IPS-NIHi7 (cell line): ENCODE measurements at regions not wholly inside any gene's neighbourhood (a gene's known extent, or its start where the extent isn't known, plus 50 kb on each side); places are given as distances from the start of the nearest gene placed in this dataset.

Experiments
- DNase-seq: peaks from one replicate; pipeline ENCODE4 v3.0.0; 2012; ENCODE audit warnings: mixed read lengths; ENCODE audit errors: extremely low spot score

DNA sequence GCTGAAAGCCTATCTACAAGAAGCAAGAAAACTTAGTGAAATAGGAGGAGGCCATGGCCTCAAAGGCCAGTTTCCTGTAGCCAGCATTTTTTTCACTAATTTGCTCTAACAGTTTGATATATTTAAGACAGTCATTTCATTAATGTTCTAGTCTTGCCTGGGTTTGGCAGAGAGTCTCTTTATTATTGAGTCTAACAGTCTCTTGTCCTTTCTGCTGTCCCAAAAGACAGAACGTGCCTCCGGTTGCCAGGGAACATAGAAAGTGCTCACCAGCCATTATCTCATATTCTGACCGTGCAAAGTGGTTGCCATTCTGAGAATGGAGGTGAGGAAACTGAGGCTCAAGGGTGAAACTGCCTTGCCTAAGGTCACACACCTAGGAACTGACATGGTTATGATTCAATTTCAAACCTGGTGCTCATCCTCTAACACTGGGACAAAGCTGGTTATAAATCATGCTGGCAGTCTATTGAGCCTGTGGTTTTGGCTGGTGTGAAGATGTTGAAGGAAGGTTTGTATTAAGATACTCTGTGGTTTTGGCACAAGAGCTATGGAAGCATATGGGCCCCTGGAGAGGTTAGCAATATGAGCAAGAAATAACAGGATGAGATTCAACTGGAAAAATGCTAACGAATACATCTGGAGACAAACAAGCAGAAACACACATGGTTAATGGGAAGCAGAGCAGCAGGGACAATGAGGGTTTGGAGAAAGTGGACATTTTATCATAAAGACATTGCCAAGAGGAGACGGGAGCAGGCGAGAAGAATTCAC is 903.3 kb upstream of the KLHL29 start:
- no peak for DNase-seq

DNA sequence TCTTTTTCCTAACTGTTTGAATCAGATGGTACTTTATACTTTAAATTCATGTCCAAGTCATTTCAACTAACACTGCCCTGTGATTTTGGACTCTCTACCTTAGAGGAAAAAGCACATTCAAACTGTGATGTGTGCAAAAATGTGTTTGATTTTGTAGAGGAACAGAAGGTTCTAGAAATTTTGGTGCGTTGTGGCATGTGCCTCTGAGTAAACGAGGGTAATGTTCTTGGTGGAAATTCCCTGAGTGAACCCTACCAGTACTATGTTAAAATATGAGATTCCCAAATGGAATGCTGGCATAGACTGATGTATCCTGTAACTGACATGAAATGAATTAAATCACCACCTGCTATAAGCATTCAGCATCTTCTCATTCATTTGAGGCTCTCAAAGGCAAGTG is 901.9 kb upstream of the KLHL29 start:
- DNase-seq, result no peak

DNA sequence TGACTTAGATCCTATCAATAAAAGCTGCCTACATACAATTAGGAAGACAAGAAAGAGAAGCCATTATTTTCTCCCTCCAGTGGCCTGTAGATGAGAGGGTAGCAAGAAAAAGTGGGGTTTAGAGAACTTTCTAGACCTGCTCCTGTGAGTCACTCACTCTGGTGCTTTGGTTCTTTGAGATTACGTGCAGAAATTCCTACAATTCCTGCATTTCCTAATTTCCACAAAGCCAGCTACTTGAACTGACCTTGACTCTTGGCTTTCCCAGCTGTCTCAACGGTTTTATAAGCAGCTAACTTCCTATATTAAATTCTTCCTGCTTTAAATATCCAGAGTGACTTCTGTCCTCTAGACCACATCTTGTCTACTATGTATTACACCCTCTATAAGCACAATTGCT is 899.5 kb upstream of the KLHL29 start:
- DNase-seq, result peak; percentile 16

DNA sequence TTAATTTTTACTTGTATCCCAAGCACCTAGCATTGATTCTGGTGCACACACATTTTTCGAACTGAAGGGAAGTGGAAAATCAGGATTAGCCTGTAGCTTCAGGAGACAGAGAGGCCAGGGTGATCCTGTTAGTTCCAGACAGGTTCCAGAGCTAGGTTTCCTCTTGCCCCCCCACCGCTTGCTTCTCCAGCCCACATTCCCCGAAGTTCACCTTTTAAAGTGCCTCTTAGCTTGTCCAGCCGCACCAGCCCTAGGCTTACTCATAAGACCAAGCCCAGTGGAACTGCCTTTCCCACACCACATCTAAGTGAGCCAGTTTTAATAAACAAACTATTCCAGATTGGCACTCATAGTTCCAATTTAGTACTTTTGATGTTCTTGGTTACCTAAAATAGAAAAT is 898.6 kb upstream of the KLHL29 start:
- DNase-seq, result no peak

DNA sequence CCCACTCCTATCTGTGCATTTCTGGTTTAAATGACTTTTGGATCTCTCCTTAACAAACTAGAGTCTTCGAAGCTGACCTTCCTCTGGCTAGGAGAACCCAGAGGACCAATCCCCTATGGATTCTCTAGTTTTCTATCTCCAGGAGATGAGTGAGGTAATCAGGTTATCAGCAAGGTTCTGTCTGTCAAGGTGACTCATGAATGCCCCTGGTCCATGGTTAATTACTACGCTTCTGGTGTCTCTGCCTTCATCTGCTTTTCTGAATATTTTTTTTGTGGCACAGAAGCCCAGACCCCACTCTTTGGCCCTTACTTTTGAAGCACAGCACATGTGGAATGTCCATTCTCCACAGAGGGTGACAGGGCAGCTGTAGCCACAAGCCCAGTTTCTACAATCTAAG is 897.9 kb upstream of the KLHL29 start:
- DNase-seq, result no peak

DNA sequence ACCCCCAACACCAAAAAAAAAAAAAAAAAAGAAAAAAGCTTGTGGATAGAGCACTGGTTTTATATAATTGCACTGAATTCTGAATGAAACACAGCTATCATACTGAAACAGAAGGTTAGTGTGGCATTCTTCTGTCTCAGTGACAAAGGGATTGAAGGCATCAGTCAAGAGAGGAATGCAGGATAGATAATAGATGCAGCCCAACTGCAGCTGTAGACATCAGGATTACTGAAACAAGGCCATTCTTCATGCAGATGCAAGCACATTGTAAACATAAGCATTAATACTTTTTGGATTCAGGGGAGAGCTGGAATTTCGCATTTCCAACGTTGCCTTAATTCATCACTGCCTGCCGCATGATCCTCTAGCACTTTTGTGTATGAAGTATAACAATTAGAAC is 897.4 kb upstream of the KLHL29 start:
- DNase-seq, result no peak

DNA sequence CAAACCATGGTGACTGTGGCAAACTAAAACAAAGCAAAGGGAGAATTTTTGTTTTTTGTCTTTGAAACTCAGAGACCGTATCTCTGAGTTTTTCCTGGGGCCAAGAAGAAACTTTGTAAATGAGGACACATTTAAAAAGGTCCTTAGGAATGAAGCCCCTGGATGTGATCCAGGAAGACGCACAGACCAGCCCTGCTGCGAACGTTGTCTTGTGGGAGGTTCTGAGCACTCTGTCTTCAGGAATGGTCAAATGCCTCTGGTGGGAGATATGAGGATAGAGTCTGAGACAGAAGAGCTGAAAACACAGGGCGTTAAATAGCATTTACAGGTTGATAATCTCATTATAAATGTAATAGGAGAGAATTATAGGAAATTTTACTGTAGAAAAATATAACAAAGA is 893.5 kb upstream of the KLHL29 start:
- DNase-seq, result no peak

DNA sequence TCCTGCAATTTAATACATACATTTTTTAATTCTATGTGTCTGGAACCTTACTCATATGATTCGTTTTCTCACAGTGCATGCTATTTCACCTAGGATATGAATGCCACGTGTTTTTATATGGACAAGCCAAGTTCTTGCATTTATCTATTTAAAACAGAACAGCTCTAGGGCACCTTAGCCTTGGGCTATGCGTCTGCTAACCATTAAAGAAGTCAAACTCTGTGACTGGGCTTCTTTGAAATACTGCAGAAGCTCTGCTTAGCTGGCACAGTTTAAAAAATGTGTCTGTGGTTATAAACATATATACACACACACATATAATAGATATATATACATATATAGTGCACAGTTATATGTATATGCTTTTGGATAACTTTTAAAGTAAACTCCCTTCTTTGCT is 890.8 kb upstream of the KLHL29 start:
- no peak for DNase-seq

DNA sequence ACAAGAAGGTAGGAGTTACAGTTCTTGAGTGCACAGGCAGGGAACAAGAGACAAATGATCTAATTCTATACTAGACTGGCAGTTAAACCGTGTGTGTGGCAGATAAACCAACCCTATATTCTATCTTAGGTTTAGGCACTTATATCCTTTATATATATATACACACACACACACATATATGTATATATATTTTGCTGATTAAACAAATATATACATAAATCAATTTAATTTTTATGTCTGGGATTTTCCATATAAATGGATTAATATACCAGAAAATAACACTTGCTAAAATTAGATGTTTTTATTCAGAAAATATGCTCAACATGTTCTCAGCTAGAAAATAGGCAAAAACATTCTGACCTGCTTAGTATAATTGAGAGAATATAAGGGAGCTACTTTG is 887.9 kb upstream of the KLHL29 start:
- no peak for DNase-seq

DNA sequence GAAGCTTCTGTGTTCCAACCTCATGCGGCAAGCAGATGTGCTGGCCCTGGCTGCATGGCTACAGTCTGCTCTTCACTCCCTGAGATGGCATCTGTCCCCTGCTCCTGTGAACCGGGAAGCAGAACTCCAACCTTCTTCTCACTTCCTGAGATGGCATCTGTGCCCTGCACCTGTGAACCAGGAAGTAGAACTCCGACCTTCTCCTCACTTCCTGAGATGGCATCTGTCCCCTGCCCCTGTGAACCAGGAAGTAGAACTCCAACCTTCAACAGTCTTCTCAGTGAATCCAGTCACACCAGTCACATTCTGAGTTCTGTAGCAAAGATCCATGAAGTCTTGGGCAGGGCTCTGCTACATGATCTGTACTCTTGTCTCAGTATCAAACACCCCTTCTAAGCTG is 887.2 kb upstream of the KLHL29 start:
- DNase-seq, result no peak

DNA sequence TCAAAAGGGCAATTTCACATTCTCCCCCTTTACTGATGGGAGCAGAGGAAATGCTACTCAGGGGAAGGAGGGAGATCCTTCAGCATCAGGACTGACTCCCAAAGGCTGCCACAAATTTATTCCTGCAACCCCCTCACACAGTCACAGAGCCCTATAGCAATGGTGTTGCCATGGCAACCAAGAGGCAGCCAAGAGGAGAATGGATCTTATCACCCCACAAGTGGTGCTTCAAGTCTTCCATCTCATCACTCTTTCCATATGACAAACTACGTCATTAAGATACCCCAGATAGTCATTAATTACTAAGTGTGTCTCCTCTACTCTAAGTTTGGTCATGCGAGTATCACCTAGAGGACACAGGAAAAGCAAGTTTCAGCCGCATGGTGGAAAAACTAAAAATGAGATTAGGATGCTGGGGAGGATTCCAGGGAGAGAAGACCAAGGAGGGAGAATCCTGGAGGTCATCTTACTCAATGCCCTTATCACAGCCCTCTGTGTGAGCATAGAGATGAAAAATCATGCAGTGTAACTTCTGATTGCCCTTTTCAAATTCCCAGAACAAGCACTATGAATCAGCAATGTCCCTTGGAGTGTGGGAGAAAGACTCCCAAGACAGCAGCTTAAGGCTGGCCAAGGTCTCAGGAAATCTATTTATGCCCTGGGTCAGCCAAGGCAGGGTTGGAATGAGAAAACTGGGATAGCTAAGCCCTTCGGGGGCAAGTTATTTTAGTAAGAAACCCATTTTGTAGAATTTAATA is 885.7 kb upstream of the KLHL29 start:
- DNase-seq, result no peak

DNA sequence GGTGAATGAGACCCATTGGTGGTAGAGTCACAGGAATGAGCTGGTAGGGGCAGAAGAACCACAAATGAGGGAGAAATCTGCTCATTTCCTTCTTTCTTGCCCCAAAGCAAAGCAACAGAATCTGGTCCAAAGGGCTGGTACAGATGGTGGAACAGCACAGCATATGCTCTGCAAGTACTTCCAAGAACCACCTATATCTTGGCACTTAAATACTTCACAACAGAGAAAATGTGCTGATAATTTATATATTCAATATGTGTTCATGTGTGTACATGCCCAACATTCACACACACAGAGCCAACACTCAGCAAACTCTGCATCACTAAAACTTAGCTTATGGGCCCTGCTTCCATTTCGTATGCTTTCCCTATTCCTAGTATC is 884.4 kb upstream of the KLHL29 start:
- no peak for DNase-seq

DNA sequence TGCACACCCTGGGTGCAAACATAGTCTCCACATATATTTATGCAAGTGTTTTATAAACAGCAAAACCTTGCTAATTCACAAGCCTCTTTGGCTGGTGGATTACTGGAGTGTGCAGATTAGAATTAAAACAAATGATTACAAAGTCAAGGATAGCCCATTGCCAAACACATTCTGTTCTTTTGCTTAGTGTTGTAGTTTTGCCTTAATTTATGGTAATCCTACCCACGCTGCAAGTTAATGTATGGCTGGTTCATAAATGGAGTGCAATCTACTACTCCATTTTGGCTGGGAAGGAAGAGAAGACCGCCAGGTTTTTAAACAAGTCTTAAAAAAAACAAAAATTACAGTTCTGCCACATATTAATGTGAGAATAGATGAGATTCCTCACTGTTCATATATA is 883.1 kb upstream of the KLHL29 start:
- no peak for DNase-seq

DNA sequence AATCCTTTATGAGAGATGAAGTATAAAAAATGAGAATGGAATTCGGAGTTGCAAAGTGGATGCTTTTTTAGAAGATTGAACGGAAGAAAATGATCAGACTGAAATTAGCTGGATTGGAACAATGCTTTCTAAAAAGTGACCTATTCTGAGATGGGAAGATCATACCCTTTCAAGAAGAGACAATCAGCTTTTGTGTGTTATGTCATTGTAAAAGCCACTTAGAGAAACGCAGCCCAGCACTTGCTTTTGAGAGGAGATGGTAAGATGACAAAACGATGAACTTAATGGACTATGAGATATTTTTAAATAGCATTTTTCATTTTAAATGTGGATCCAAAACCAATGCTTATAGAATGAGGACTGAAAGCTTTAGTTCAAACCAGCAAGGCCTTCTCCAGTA is 871.4 kb upstream of the KLHL29 start:
- DNase-seq, result no peak

DNA sequence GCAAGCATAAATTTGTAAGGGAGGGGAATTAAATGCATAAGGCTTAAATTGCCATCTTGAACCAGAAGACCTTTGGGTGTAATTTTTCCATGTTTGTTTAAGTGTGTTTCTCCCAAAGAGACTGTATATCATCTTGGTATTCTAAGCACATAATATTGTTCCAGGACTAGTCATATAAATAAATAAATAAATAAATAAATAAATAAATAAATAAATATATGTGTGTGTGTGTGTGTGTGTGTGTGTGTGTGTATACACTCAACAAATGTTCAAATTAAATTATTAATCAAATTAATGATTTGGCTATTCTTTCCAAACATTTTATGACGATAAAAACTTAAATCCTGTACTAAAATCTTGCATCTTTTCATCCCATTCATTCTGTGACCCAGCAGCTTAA is 867.8 kb upstream of the KLHL29 start:
- DNase-seq, result no peak

DNA sequence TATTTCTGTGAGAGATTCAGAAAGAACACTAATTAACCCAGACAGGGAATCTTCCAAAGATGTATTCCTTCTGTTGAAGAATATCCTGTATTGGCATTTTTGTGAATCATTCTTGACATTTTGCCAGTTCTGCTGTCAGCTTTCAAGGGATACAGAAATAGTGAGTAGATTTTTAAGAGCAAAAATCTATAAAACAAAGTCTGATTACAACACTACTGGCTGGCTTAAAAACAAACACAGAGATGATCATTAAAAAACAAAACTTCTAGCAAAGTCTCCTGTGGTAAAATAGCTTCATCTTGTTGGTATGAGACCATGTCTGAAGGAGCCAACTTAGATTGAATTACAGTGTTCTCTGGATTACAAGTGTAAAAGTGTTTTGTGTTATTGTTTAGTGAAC is 866.3 kb upstream of the KLHL29 start:
- no peak for DNase-seq

DNA sequence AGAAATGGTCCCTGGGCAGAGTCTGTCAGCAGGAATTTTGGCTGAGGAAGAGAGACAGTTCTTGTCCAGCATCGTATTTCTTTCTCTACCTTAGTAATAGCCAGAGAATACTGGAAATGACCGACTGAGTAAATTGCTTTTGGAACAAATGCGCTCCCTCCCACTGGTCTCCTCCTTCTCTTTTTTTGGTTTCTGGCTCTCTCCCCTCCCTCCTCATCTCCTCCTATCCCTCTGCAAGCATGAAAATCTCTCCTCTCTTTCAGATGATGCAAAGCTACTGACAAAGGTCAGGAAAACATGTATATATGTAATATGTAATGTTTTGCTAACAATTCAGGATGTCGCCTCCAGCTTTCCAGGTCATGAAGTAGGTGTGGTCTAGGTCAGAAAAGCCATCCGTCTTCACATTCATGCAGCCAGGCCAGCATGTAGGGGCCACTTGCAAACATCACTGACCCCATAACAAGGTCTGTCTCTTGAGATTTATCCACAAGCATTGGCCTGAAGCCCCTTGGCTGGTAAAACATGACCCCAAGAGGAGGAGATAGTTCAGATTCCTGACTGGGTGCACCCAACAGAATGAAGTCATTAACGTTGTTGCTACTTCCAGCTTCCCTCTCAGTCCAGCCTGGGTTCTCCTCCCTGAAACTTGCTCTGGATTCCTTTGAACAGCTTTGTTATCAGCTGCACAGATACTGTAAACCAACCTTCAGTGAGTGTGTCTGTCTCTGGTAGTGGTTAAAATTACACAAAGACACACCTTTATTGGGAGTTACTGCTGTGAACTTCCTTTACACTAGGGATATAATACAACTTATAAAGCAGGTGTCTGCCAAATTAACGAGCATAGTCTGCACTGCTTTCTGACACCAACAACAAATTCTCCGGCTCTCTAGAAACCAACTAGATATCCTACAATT is 864.4 kb upstream of the KLHL29 start:
- DNase-seq, result no peak

DNA sequence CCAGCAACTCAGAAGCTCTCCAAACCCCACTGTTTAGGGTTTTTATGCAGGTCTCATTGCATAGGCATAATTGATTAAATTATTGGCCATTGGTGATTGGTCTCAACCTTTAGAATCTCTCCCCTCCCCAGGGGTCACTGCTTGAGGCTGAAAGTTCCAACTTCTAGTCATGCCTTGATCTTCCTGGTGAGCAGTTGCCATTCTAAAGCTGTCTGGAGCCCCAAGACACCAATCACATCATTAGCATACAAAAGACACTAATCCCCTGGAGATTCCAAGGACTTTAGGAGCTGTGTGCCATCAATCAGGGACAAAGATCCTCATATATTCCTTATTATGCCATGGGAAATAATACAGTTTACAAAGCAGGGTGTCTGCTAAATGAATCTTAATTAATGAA is 863.4 kb upstream of the KLHL29 start:
- no peak for DNase-seq

DNA sequence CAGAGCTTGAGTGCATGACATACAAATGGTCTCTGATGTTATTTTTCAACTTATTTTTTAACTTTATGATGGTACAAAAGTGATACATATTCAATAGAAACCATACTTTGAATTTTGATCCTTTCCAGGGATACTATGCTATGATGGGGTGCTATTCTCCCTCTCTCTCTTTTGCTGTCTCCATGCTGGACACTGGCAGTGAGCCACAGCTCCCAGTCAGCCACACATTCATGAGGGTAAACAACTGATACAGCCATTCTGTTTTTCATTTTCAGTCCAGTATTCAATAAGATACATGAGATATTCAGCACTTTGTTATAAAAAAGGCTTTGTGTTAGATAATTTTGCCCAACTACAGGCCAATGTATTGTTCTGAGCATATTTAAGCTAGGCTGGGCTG is 859.3 kb upstream of the KLHL29 start:
- no peak for DNase-seq

DNA sequence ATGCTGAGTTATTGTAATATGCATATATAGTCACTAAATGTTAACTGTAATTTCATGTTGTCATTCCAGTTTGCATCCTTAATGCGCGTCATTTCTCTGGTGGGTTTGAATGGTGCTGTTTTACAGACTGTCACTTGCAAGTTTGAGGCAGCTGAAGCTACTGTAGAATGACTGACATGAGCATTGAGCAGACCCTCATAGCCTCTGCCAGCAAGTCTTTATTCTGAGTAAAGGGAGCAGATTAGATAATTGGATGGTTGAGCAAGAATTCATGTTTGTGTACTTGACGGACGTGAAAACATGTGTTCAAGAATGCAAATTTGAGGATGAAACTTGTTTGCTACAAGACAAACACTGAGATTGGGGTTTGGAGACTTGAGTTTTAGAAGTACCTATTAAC is 854.8 kb upstream of the KLHL29 start:
- DNase-seq, result no peak

DNA sequence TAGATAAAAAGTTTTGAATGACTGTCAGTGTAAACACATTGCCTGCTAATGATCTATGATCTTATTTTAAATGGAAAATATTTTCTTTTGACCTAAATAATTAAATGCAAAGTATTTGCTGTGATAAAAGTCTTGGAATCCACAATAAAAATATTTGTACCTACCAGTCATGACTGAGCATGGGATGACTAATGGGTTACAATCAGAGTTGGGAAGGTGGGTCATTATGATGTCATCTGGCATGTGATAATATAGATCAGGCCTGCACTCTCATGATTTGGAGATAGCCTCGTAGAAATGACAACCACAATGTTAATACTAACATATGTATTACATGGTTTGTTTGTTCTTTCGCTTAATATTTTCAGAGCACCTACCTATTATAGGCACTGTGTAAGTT is 848.8 kb upstream of the KLHL29 start:
- DNase-seq, result no peak

DNA sequence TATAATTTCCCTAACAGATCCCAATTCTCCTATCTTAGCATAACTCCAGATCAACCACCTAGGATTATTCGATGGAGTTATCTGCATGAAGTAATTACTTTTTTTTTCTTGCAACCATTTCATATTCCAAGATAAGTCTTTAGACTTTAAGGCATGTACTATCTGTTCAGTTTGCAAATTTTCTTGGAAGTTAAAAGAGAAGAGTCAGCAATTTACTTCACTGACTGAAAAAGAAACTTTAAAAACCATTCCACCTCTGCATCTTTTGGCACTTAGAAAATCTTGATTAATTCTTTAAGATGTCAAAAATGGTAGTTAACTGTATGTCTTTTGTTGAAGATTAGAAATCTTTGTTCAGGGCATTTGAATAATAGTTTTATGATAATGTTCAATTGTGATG is 830.5 kb upstream of the KLHL29 start:
- no peak for DNase-seq

DNA sequence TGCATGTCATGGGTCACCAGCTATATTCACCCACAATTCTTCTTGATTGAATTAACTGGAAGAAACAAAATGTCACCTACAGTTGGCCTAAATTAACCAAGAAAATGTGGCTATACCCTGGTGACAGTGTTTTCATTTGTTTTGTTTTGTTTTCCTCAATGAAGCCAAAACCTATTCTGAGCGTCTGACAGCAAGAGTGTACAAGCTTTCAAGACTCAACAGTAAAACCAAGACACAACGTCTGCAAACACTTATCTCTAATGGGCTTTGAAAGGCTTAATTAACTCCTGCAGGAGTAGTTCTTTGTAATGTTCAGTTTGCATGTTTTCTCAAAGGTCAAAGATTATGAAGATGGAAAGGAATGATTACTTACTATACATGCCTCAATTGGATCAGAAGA is 827.6 kb upstream of the KLHL29 start:
- DNase-seq, result no peak
